B cell (primary cell): ENCODE measurements at regions not wholly inside any gene's neighbourhood (a gene's known extent, or its start where the extent isn't known, plus 50 kb on each side); places are given as distances from the start of the nearest gene placed in this dataset.

Experiments
- ATAC-seq: fragments of 200-7000 bp; cut with Tn5 transposase; one replicate; pipeline ENCODE4 v1.10.0; 2021; ENCODE audit warnings: low read depth, mild to moderate bottlenecking, moderate number of reproducible peaks, moderate library complexity
- CTCF ChIA-PET: fragments of 350-600 bp; sonication (Branson Sonifier 250); formaldehyde crosslinking; loops from one replicate; lab custom pipeline; 2021; ENCODE audit warnings: antibody characterized with exemption, inconsistent platforms; lab: Charles Lee
- POLR2A ChIA-PET: fragments of 350-600 bp; sonication (Branson Sonifier 250); formaldehyde crosslinking; loops from one replicate; lab custom pipeline; 2021; ENCODE audit warnings: antibody characterized with exemption; lab: Charles Lee
- DNase-seq: peaks from one replicate; pipeline ENCODE4 v3.0.0; 2013
- H2AFZ ChIP-seq: 2 replicates; pipeline ENCODE4 v1.6.1; 2012; ENCODE audit warnings: mild to moderate bottlenecking, low read depth, low read length; ENCODE audit not compliant: insufficient read depth, poor library complexity, severe bottlenecking
- H3K27ac ChIP-seq, 2 donors: 1 replicate in 1 of 2; 2 replicates in 1 of 2; pipeline ENCODE4 v1.5.1; 2012 to 2013; ENCODE audit warnings: low read length in 2 of 2, mild to moderate bottlenecking in 2 of 2, moderate library complexity in 1 of 2
- H3K27me3 ChIP-seq, 4 experiments: fragments of 200-600 bp in 1 of 4; sonication (generic) in 1 of 4; replicated peaks in 1 of 4; 1 replicate in 2 of 4; 2 replicates in 2 of 4; pipeline versions ENCODE4 v1.6.1 to v1.7.0; 2013 to 2016; ENCODE audit warnings: low read length in 3 of 4, mild to moderate bottlenecking in 2 of 4, mixed read lengths in 1 of 4, moderate library complexity in 1 of 4; ENCODE audit not compliant: insufficient read depth in 4 of 4, control insufficient read depth in 3 of 4; ENCODE audit errors: control extremely low read depth in 1 of 4
- H3K36me3 ChIP-seq, 2 experiments: replicated peaks in 1 of 2; 1 replicate in 1 of 2; 2 replicates in 1 of 2; pipeline versions ENCODE4 v1.6.1 to v1.7.1; 2013; ENCODE audit warnings: low read length in 1 of 2; ENCODE audit not compliant: insufficient read depth in 2 of 2, control insufficient read depth in 1 of 2; ENCODE audit errors: control extremely low read depth in 1 of 2, extremely low read depth in 1 of 2
- H3K4me1 ChIP-seq, 2 donors: fragments of 200-600 bp in 1 of 2; sonication (generic) in 1 of 2; 1 replicate in 1 of 2; 2 replicates in 1 of 2; pipeline versions ENCODE4 v1.5.1 to v1.6.1; 2013 to 2017; ENCODE audit warnings: low read length in 2 of 2; ENCODE audit not compliant: control insufficient read depth in 2 of 2, insufficient read depth in 2 of 2
- H3K4me2 ChIP-seq: replicated peaks from 2 replicates; pipeline ENCODE3; 2012; ENCODE audit warnings: mild to moderate bottlenecking, low read depth, low read length; ENCODE audit not compliant: poor library complexity, severe bottlenecking
- H3K4me3 ChIP-seq, 5 experiments: fragments of 200-600 bp in 1 of 5; sonication (generic) in 1 of 5; 1 replicate in 3 of 5; 2 replicates in 2 of 5; pipeline versions ENCODE4 v1.5.1 to v1.7.0; 2011 to 2016; ENCODE audit warnings: low read length in 4 of 5, mild to moderate bottlenecking in 4 of 5, low read depth in 2 of 5, control low read depth in 1 of 5, moderate library complexity in 1 of 5; ENCODE audit not compliant: insufficient read depth in 1 of 5; ENCODE audit errors: control extremely low read depth in 1 of 5, extremely low read depth in 1 of 5
- H3K79me2 ChIP-seq: fragments of 200-600 bp; sonication (generic); one replicate; pipeline ENCODE4 v1.6.0; 2016; ENCODE audit warnings: low read length; ENCODE audit not compliant: control insufficient read depth, insufficient read depth
- H3K9ac ChIP-seq: fragments of 200-600 bp; sonication (generic); 2 replicates; pipeline ENCODE4 v1.6.1; 2017; ENCODE audit warnings: mild to moderate bottlenecking, low read length, moderate library complexity
- H3K9me3 ChIP-seq, 3 donors: one replicate each; pipeline versions ENCODE4 v1.6.1 to v1.7.1; 2013; ENCODE audit warnings: low read length in 2 of 3; ENCODE audit not compliant: control insufficient read depth in 2 of 3, insufficient read depth in 1 of 3; ENCODE audit errors: control extremely low read depth in 1 of 3
- H4K20me1 ChIP-seq: 2 replicates; pipeline ENCODE4 v1.6.0; 2012; ENCODE audit warnings: mild to moderate bottlenecking, low read length; ENCODE audit not compliant: insufficient read depth, control insufficient read depth, poor library complexity, severe bottlenecking
- H3K27ac Mint-ChIP-seq: one replicate; pipeline ENCODE4 v1.8.0; 2021; ENCODE audit warnings: mixed read lengths
- H3K27me3 Mint-ChIP-seq: one replicate; pipeline ENCODE4 v1.8.0; 2021; ENCODE audit warnings: mixed read lengths
- H3K4me1 Mint-ChIP-seq: one replicate; pipeline ENCODE4 v1.8.0; 2021; ENCODE audit warnings: mixed read lengths
- H3K4me3 Mint-ChIP-seq: one replicate; pipeline ENCODE4 v1.8.0; 2021; ENCODE audit warnings: mixed read lengths
- H3K9me3 Mint-ChIP-seq: one replicate; pipeline ENCODE4 v1.8.0; 2022; ENCODE audit warnings: mixed read lengths; ENCODE audit not compliant: insufficient read depth
- CTCF ChIP-seq: fragments of 200-600 bp; IDR thresholded peaks from one replicate; pipeline ENCODE4 v1.8.0; 2022; ENCODE audit warnings: antibody characterized with exemption, mild to moderate bottlenecking
- EZH2 ChIP-seq: IDR thresholded peaks from 2 replicates; pipeline ENCODE4 v1.6.1; 2012; ENCODE audit warnings: borderline replicate concordance, low read depth, mild to moderate bottlenecking, moderate library complexity, low read length; ENCODE audit not compliant: insufficient read depth, poor library complexity, severe bottlenecking
- WGBS: methylation state at CpG from one replicate; pipeline ENCODE4 v1.1.5; 2013; ENCODE audit warnings: missing lambda C conversion rate; ENCODE audit not compliant: insufficient coverage; 5-methylcytosine and 5-hydroxymethylcytosine counted together
- intact Hi-C: fragments of 100-400 bp; cut with micrococcal nuclease; formaldehyde crosslinking; loops from one replicate; pipeline ENCODE4 v1.10.0; 2022

GRCh38 chr20:53800883-53801604 lies 207.4 kb upstream of the ZNF217 start:
- H3K4me2 ChIP-seq = no peak overlapping the region
- Mint-ChIP-seq H3K9me3 (no peaks in the 10 kb centered on the region), H3K4me3 (no peak overlapping the region), H3K27ac (no peak overlapping the region), H3K4me1 (no peaks in the 10 kb centered on the region), H3K27me3 (no peaks in the 10 kb centered on the region)
- no peaks in the 10 kb centered on the region for H3K79me2 ChIP-seq
- H2AFZ ChIP-seq = no peak overlapping the region
- no peak overlapping the region for H3K27ac ChIP-seq
- intact Hi-C loops = no loop called here
- ChIA-PET CTCF (no interaction called here), POLR2A (no interaction called here)
- no peak for DNase-seq
- H4K20me1 ChIP-seq = no peaks in the 10 kb centered on the region
- H3K27me3 ChIP-seq = no peaks in the 10 kb centered on the region
- no peak overlapping the region for H3K4me3 ChIP-seq
- TF ChIP-seq EZH2 (no peak), CTCF (no peak)
- no peak for ATAC-seq
- no peaks in the 10 kb centered on the region for H3K9me3 ChIP-seq
- no peak overlapping the region for H3K9ac ChIP-seq
- 89% methylated on average over 10 of the region's 13 CpGs for WGBS
- no peaks in the 10 kb centered on the region for H3K4me1 ChIP-seq
- H3K36me3 ChIP-seq = no peaks in the 10 kb centered on the region

- H3K9me3 ChIP-seq = no peaks in the 10 kb centered on the region
- no peak for DNase-seq
- H3K4me2 ChIP-seq = no peak overlapping the region
- Mint-ChIP-seq H3K4me3 (no peak overlapping the region), H3K27ac (no peak overlapping the region), H3K9me3 (no peaks in the 10 kb centered on the region), H3K27me3 (no peaks in the 10 kb centered on the region), H3K4me1 (no peaks in the 10 kb centered on the region)
- ATAC-seq = no peak
- no peak overlapping the region for H3K9ac ChIP-seq
- TF ChIP-seq EZH2 (no peak), CTCF (no peak)
- no peaks in the 10 kb centered on the region for H3K79me2 ChIP-seq
- H3K36me3 ChIP-seq = no peaks in the 10 kb centered on the region
- H2AFZ ChIP-seq = no peak overlapping the region
- no peak overlapping the region for H3K27ac ChIP-seq
- no peaks in the 10 kb centered on the region for H3K27me3 ChIP-seq
- WGBS = 100% methylated on average over 1 of the region's 1 CpG
- H4K20me1 ChIP-seq = no peaks in the 10 kb centered on the region
- intact Hi-C loops = no loop called here
- H3K4me1 ChIP-seq = no peaks in the 10 kb centered on the region
- no peak overlapping the region for H3K4me3 ChIP-seq
- CTCF ChIA-PET = no interaction called here
- POLR2A ChIA-PET = no interaction called here
Measured at GRCh38 chr20:53800418-53800817, 206.8 kb upstream of the ZNF217 start.
